ENCODE measurements at regions not wholly inside any gene's neighbourhood (a gene's known extent, or its start where the extent isn't known, plus 50 kb on each side); places are given as distances from the start of the nearest gene placed in this dataset.
"Not testable (repeated sequence)": the region's sequence is repeated elsewhere in the genome, so short reads cannot be mapped to it uniquely, and the experiment has no call there.

GRCh38 chr7:119951614-119952013, 321.4 kb upstream of the KCND2 start:
- TF ChIP-seq, protein P1, sequence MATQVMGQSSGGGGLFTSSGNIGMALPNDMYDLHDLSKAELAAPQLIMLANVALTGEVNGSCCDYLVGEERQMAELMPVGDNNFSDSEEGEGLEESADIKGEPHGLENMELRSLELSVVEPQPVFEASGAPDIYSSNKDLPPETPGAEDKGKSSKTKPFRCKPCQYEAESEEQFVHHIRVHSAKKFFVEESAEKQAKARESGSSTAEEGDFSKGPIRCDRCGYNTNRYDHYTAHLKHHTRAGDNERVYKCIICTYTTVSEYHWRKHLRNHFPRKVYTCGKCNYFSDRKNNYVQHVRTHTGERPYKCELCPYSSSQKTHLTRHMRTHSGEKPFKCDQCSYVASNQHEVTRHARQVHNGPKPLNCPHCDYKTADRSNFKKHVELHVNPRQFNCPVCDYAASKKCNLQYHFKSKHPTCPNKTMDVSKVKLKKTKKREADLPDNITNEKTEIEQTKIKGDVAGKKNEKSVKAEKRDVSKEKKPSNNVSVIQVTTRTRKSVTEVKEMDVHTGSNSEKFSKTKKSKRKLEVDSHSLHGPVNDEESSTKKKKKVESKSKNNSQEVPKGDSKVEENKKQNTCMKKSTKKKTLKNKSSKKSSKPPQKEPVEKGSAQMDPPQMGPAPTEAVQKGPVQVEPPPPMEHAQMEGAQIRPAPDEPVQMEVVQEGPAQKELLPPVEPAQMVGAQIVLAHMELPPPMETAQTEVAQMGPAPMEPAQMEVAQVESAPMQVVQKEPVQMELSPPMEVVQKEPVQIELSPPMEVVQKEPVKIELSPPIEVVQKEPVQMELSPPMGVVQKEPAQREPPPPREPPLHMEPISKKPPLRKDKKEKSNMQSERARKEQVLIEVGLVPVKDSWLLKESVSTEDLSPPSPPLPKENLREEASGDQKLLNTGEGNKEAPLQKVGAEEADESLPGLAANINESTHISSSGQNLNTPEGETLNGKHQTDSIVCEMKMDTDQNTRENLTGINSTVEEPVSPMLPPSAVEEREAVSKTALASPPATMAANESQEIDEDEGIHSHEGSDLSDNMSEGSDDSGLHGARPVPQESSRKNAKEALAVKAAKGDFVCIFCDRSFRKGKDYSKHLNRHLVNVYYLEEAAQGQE (IDR thresholded peaks at IDR 0.05) = not testable (repeated sequence)
- TF ChIP-seq, protein P2, sequence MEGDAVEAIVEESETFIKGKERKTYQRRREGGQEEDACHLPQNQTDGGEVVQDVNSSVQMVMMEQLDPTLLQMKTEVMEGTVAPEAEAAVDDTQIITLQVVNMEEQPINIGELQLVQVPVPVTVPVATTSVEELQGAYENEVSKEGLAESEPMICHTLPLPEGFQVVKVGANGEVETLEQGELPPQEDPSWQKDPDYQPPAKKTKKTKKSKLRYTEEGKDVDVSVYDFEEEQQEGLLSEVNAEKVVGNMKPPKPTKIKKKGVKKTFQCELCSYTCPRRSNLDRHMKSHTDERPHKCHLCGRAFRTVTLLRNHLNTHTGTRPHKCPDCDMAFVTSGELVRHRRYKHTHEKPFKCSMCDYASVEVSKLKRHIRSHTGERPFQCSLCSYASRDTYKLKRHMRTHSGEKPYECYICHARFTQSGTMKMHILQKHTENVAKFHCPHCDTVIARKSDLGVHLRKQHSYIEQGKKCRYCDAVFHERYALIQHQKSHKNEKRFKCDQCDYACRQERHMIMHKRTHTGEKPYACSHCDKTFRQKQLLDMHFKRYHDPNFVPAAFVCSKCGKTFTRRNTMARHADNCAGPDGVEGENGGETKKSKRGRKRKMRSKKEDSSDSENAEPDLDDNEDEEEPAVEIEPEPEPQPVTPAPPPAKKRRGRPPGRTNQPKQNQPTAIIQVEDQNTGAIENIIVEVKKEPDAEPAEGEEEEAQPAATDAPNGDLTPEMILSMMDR (IDR thresholded peaks at IDR 0.05; ENCODE audit: low read depth, low read length, missing input control) = not testable (repeated sequence)
- TF ChIP-seq NR2F2 (IDR thresholded peaks at IDR 0.05); ZBTB33 (IDR thresholded peaks at IDR 0.05); YY1 (IDR thresholded peaks at IDR 0.05); HNF4G (IDR thresholded peaks at IDR 0.05); FOXA2 (IDR thresholded peaks at IDR 0.05); JUND (IDR thresholded peaks at IDR 0.05); TAF1 (conservative IDR thresholded peaks at IDR 0.05); HNF4A (conservative IDR thresholded peaks at IDR 0.05); GABPA (IDR thresholded peaks at IDR 0.05 in 1 of 2, conservative IDR thresholded peaks at IDR 0.05 in 1 of 2): not testable (repeated sequence)

All from liver (tissue), 3 donors.